GM12865 (cell line): ENCODE measurements at regions not wholly inside any gene's neighbourhood (a gene's known extent, or its start where the extent isn't known, plus 50 kb on each side); places are given as distances from the start of the nearest gene placed in this dataset.

Source experiments
- DNase-seq: peaks from one replicate; pipeline ENCODE4 v3.0.0; 2010; ENCODE audit warnings: low read depth
- H3K4me3 ChIP-seq: 2 replicates; pipeline ENCODE4 v1.5.1; 2011; ENCODE audit warnings: mild to moderate bottlenecking, low read depth, low read length, control low read depth
- CTCF ChIP-seq: IDR thresholded peaks from 2 replicates; pipeline ENCODE4 v1.5.1; 2011; ENCODE audit warnings: low read length, control low read depth, low read depth, inconsistent platforms; ENCODE audit not compliant: insufficient read depth; ENCODE audit errors: missing control alignments

- no peak for DNase-seq
- no peak for TF ChIP-seq CTCF
- H3K4me3 ChIP-seq = no peak overlapping the region
These were observed 91.8 kb upstream of the ENPP6 start for GRCh38 chr4:184309241-184310170.

GRCh38 chr4:184306949-184307348 lies 89.3 kb upstream of the ENPP6 start:
- H3K4me3 ChIP-seq = no peak overlapping the region
- TF ChIP-seq CTCF = no peak
- DNase-seq = no peak

GRCh38 chr4:184306470-184306869 lies 88.8 kb upstream of the ENPP6 start:
- DNase-seq = no peak
- no peak overlapping the region for H3K4me3 ChIP-seq
- TF ChIP-seq CTCF = no peak

- no peak for DNase-seq
- no peak overlapping the region for H3K4me3 ChIP-seq
- no peak for TF ChIP-seq CTCF
These were observed 83.1 kb upstream of the ENPP6 start for GRCh38 chr4:184300816-184301215.

- TF ChIP-seq CTCF = no peak
- no peak overlapping the region for H3K4me3 ChIP-seq
- DNase-seq = no peak
These were observed 80.6 kb upstream of the ENPP6 start for GRCh38 chr4:184298254-184298653.

- no peak overlapping the region for H3K4me3 ChIP-seq
- DNase-seq = no peak
- no peak for TF ChIP-seq CTCF
These were observed 77.5 kb upstream of the ENPP6 start for GRCh38 chr4:184295206-184295605.
